ENCODE measurements at regions not wholly inside any gene's neighbourhood (a gene's known extent, or its start where the extent isn't known, plus 50 kb on each side); places are given as distances from the start of the nearest gene placed in this dataset.
"Not testable (repeated sequence)": the region's sequence is repeated elsewhere in the genome, so short reads cannot be mapped to it uniquely, and the experiment has no call there.

DNA sequence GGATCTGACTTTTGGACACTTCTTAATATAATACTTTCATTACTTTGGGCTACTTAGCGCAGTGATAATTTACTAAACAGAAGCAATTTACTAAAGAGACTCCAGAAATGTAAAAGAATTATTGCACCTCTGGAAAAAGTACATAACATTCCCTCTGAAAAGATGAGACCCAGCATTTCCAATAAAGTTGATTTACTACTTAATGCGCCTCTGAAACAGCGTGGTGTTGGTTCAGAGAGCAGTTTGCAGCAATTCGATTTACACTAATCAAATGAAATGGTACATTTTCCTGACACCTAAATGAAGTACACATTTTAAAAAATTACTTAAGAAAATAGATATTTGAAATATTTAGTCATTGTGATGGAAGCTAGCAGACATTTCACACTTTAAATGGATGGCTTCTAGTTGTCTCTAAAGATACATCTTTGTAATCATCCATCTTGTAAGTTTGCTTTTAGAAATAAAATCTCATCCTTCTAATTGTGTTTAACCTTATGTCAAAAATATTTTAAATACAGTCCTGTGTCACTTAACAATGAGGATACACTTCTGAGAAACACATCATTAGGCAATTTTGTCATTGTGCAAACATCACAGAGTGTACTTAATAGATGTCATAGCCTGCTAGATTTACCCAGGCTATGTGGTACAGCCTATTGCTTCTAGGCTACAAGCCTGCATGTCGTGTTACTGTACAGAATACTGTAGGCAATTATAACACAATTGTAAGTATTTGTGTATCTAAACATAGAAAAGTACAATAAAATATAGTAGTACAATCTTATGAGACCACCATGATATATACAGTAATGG is 284.6 kb upstream of the UBE2E3 start:
- H3K27ac ChIP-seq, result no peak overlapping the region
- H3K9me3 ChIP-seq, result no peaks in the 10 kb centered on the region
- no peaks in the 10 kb centered on the region for H3K27me3 ChIP-seq
- no peaks in the 10 kb centered on the region for H3K36me3 ChIP-seq
- no peaks in the 10 kb centered on the region for H3K4me1 ChIP-seq (ENCODE audit: control insufficient read depth in 1 of 2, insufficient read depth in 1 of 2, low read depth in 1 of 2, low read length in 1 of 2)
- no peak overlapping the region for H3K4me3 ChIP-seq (ENCODE audit: low read depth in 1 of 2, low read length in 1 of 2)
- TF ChIP-seq, protein P1, sequence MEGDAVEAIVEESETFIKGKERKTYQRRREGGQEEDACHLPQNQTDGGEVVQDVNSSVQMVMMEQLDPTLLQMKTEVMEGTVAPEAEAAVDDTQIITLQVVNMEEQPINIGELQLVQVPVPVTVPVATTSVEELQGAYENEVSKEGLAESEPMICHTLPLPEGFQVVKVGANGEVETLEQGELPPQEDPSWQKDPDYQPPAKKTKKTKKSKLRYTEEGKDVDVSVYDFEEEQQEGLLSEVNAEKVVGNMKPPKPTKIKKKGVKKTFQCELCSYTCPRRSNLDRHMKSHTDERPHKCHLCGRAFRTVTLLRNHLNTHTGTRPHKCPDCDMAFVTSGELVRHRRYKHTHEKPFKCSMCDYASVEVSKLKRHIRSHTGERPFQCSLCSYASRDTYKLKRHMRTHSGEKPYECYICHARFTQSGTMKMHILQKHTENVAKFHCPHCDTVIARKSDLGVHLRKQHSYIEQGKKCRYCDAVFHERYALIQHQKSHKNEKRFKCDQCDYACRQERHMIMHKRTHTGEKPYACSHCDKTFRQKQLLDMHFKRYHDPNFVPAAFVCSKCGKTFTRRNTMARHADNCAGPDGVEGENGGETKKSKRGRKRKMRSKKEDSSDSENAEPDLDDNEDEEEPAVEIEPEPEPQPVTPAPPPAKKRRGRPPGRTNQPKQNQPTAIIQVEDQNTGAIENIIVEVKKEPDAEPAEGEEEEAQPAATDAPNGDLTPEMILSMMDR (IDR thresholded peaks at IDR 0.05), result no peak

DNA sequence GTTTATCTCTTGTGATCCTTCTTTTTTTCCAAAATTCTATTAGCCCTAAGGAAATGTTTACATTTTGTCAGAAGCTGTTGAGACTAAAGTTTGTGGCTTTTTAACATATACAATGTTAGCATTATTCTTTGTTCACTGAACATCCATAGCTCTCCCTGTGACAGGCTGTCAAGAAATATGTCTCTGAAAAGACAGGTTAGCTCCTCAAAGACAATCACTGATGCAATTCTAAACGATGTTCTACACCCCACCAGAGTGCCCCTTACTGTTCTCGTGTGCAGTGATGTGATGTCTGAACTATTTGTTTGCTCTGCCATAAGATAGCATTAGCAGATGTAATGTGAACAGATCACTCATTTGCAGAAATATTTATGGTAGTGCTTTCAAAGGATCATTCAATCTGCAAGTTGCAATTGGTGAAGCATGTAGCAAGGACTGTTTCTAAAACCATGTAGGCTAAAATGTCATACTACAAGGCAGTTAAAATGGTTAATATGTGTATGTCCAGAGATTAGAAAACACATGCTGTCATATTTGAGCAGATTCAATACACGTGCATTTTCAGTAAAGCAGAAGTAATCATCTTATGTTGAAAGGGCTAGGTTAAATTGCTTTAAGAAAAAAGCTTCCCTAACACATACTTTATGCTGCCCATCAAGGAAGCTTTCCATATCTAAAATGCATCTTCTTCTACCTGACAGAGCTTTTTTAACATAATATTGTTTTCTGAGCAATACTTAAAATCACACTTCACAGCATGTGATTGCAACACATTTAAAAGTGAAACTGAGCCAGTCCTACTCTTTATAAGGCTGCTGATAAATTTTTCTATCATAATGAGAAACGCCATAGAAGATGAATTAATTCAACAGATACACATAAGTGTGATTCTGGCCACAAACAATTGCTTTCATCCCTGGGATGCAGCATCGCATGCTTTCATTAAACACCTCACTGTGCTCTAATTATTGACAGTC is 285.7 kb upstream of the UBE2E3 start:
- no peaks in the 10 kb centered on the region for H3K4me1 ChIP-seq (ENCODE audit: control insufficient read depth in 1 of 2, insufficient read depth in 1 of 2, low read depth in 1 of 2, low read length in 1 of 2)

DNA sequence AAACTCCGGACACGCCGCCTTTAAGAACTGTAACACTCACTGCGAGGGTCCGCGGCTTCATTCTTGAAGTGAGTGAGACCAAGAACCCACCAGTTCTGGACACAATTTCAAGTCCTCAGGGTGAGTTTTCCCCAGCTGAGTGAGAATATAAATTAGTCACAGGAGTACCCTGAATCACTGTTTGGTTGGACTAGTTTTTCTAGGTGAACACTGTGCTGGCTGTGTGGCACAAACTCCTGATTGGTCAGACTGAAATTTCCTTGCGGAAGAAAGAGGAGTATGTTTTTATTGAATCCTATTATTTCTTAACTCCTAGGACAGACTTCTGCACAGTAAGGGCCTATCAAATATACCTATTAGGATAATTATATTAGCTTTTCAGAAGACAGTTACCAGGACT is 288.1 kb upstream of the UBE2E3 start:
- no peak overlapping the region for H3K4me3 ChIP-seq (ENCODE audit: low read depth in 1 of 2, low read length in 1 of 2)
- no peaks in the 10 kb centered on the region for H3K4me1 ChIP-seq (ENCODE audit: control insufficient read depth in 1 of 2, insufficient read depth in 1 of 2, low read depth in 1 of 2, low read length in 1 of 2)

More for the DNA sequence above, 285.7 kb upstream of the UBE2E3 start:
- Histone ChIP-seq H3K4me3 (ENCODE audit: low read depth in 1 of 2, low read length in 1 of 2) (no peak overlapping the region), H3K27ac (no peak overlapping the region), H3K27me3 (no peaks in the 10 kb centered on the region), H3K9me3 (no peaks in the 10 kb centered on the region), H3K36me3 (no peaks in the 10 kb centered on the region)
- TF ChIP-seq, protein P1 (IDR thresholded peaks at IDR 0.05), result no peak

DNA sequence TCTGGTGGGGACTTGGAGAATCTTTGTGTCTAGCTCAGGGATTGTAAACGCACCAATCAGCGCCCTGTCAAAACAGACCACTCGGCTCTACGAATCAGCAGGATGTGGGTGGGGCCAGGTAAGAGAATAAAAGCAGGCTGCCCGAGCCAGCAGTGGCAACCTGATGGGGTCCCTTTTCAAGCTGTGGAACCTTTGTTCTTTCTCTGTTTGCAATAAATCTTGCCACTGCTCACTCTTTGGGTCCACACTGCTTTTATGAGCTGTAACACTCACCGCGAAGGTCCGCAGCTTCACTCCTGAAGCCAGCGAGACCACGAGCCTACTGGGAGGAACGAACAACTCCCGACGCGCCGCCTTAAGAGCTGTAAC is 288.6 kb upstream of the UBE2E3 start:
- not testable (repeated sequence) for H3K4me3 ChIP-seq (ENCODE audit: low read depth in 1 of 2, low read length in 1 of 2); H3K27ac ChIP-seq; H3K27me3 ChIP-seq; H3K36me3 ChIP-seq; H3K9me3 ChIP-seq; H3K4me1 ChIP-seq (ENCODE audit: control insufficient read depth in 1 of 2, insufficient read depth in 1 of 2, low read depth in 1 of 2, low read length in 1 of 2)

More for the DNA sequence above, 288.1 kb upstream of the UBE2E3 start:
- Histone ChIP-seq H3K9me3 (no peaks in the 10 kb centered on the region), H3K27me3 (no peaks in the 10 kb centered on the region), H3K27ac (no peak overlapping the region), H3K36me3 (no peaks in the 10 kb centered on the region)
- TF ChIP-seq, protein P1 (IDR thresholded peaks at IDR 0.05), result no peak

DNA sequence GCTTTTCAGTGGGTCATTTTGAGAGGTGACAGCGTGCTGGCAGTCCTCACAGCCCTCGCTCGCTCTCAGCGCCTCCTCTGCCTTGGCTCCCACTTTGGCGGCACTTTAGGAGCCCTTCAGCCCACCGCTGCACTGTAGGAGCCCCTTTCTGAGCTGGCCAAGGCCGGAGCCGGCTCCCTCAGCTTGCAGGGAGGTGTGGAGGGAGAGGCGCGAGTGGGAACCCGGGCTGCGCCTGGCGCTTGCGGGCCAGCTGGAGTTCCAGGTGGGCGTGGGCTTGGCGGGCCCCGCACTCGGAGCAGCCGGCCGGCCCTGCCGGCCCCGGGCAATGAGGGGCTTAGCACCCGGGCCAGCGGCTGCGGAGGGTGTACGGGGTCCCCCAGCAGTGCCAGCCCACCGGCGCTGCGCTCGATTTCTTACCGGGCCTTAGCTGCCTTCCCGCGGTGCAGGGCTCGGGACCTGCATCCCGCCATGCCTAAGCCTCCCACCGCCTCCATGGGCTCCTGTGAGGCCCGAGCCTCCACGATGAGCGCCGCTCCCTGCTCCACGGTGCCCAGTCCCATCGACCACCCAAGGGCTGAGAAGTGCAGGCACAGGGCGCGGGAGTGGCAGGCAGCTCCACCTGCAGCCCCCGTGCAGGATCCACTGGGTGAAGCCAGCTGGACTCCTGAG is 289.1 kb upstream of the UBE2E3 start:
- H3K27me3 ChIP-seq; H3K4me3 ChIP-seq (ENCODE audit: low read depth in 1 of 2, low read length in 1 of 2); H3K27ac ChIP-seq; H3K4me1 ChIP-seq (ENCODE audit: control insufficient read depth in 1 of 2, insufficient read depth in 1 of 2, low read depth in 1 of 2, low read length in 1 of 2); H3K9me3 ChIP-seq; H3K36me3 ChIP-seq: not testable (repeated sequence)

DNA sequence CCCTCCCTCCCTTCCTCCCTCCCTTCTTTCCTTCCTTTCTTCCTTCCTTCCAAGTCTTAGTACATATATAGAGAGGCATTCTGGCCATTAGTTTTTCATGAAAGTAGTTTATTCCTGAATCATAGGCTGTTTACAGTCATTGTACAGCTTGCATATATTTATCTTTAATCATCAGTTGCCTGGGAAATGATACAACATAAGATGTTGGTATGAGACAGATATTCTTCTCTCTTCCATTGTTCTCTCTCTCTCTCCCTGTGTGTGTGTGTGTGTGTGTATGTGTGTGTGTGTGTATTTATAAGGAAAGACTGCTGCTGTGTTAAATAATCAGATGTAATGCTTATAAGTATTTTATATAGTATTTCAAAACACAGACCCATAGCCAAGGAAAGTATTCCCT is 289.8 kb upstream of the UBE2E3 start:
- H3K4me1 ChIP-seq (ENCODE audit: control insufficient read depth in 1 of 2, insufficient read depth in 1 of 2, low read depth in 1 of 2, low read length in 1 of 2), result no peaks in the 10 kb centered on the region

More for the DNA sequence above, 289.8 kb upstream of the UBE2E3 start:
- Histone ChIP-seq H3K27ac (no peak overlapping the region), H3K9me3 (no peaks in the 10 kb centered on the region), H3K4me3 (ENCODE audit: low read depth in 1 of 2, low read length in 1 of 2) (no peak overlapping the region), H3K36me3 (no peaks in the 10 kb centered on the region), H3K27me3 (no peaks in the 10 kb centered on the region)
- TF ChIP-seq, protein P1 (IDR thresholded peaks at IDR 0.05), result no peak

All from neutrophil (primary cell).